HepG2 (cell line): ENCODE measurements at regions not wholly inside any gene's neighbourhood (a gene's known extent, or its start where the extent isn't known, plus 50 kb on each side); places are given as distances from the start of the nearest gene placed in this dataset.
"Not testable (repeated sequence)": the region's sequence is repeated elsewhere in the genome, so short reads cannot be mapped to it uniquely, and the experiment has no call there.

Experiments
- ATAC-seq: fragments of 200-7000 bp; cut with Tn5 transposase; 3 replicates; pipeline ENCODE4 v1.9.1; 2020; ENCODE audit warnings: mild to moderate bottlenecking, moderate library complexity
- BruUV-seq: library from RNA; stranded (reverse); fragments of 400-500 nt; replicated peaks from 2 replicates; lab custom pipeline; 2021; lab: Mats Ljungman, UMichigan
- CTCF ChIA-PET: fragments of 300-600 bp; formaldehyde crosslinking; extraction: SDS; loops from one replicate; lab custom pipeline; 2021; ENCODE audit warnings: low total read pairs, inconsistent platforms, low intra/inter-chr PET ratio; lab: Yijun Ruan, JAX
- POLR2A ChIA-PET: fragments of 350-600 bp; sonication (Branson Sonifier 250); formaldehyde crosslinking; loops from one replicate; lab custom pipeline; 2020; ENCODE audit warnings: antibody characterized with exemption, inconsistent platforms; lab: Yijun Ruan, JAX
- DNase-seq: peaks from one replicate; pipeline ENCODE4 v3.0.0-alpha.2; 2015; ENCODE audit warnings: low spot score
- FAIRE-seq: peaks from 3 replicates; lab custom pipeline; 2011; peaks lifted over from hg19 to GRCh38; lab: Jason Lieb, UNC
- H2AFZ ChIP-seq: one replicate; pipeline ENCODE4 v1.6.1; 2011; ENCODE audit warnings: low read length, inconsistent platforms
- H3K27ac ChIP-seq: fragments of 300-600 bp; 3 replicates; pipeline ENCODE4 v1.8.0; 2011; ENCODE audit warnings: mixed run types, mild to moderate bottlenecking, mixed read lengths, low read length, inconsistent platforms; ENCODE audit not compliant: insufficient read depth; ENCODE audit errors: extremely low read length
- H3K27me3 ChIP-seq, 2 experiments: fragments of 200-600 bp in 1 of 2; 2 replicates in 1 of 2; 3 replicates in 1 of 2; pipeline versions ENCODE4 v1.6.0 to v1.8.0; 2011; ENCODE audit warnings: low read length in 2 of 2, mild to moderate bottlenecking in 2 of 2, moderate library complexity in 2 of 2, inconsistent platforms in 1 of 2; ENCODE audit not compliant: insufficient read depth in 2 of 2, control insufficient read depth in 1 of 2
- H3K36me3 ChIP-seq, 2 experiments: fragments of 200-600 bp in 1 of 2; replicated peaks in 1 of 2; 2 replicates in 1 of 2; 3 replicates in 1 of 2; pipeline versions ENCODE4 v1.5.1 to v1.8.0; 2011; ENCODE audit warnings: low read length in 2 of 2, inconsistent platforms in 1 of 2; ENCODE audit not compliant: insufficient read depth in 2 of 2, control insufficient read depth in 1 of 2
- H3K4me1 ChIP-seq: 2 replicates; pipeline ENCODE4 v1.5.1; 2012; ENCODE audit warnings: low read length, inconsistent platforms; ENCODE audit not compliant: insufficient read depth
- H3K4me2 ChIP-seq: 2 replicates; pipeline ENCODE4 v1.6.0; 2011; ENCODE audit warnings: low read depth, low read length, inconsistent platforms
- H3K4me3 ChIP-seq, 3 experiments: fragments of 200-600 bp in 1 of 3; sonication (generic), shearing (Covaris generic) in 1 of 3; replicated peaks in 1 of 3; 2 replicates each; pipeline ENCODE4 v1.5.1; 2011 to 2016; ENCODE audit warnings: low read length in 3 of 3, inconsistent platforms in 2 of 3, low read depth in 2 of 3, mild to moderate bottlenecking in 2 of 3, control low read depth in 1 of 3, mixed read lengths in 1 of 3; ENCODE audit not compliant: insufficient read depth in 1 of 3
- H3K79me2 ChIP-seq: one replicate; pipeline ENCODE4 v1.6.1; 2011; ENCODE audit warnings: low read length, inconsistent platforms; ENCODE audit not compliant: insufficient read depth
- H3K9ac ChIP-seq: 2 replicates; pipeline ENCODE4 v1.6.0; 2011; ENCODE audit warnings: mild to moderate bottlenecking, low read depth, low read length, inconsistent platforms; ENCODE audit not compliant: insufficient read depth
- H3K9me3 ChIP-seq: 2 replicates; pipeline ENCODE4 v1.5.1; 2012; ENCODE audit warnings: mild to moderate bottlenecking, low read length
- H4K20me1 ChIP-seq: 2 replicates; pipeline ENCODE4 v1.6.0; 2011; ENCODE audit warnings: inconsistent platforms, mild to moderate bottlenecking, low read length, moderate library complexity; ENCODE audit not compliant: insufficient read depth
- BHLHE40 ChIP-seq: IDR thresholded peaks from 2 replicates; pipeline ENCODE4 v1.6.1; 2011; ENCODE audit warnings: low read length, improper control_type of control experiment
- CBFB ChIP-seq: sonication (generic); formaldehyde crosslinking; IDR thresholded peaks from 2 replicates; pipeline ENCODE4 v1.4.0; 2020; ENCODE audit warnings: missing genetic modification reagents
- SMARCC2 ChIP-seq: fragments of 450-650 bp; IDR thresholded peaks from 2 replicates; pipeline ENCODE4 v1.6.1; 2017; ENCODE audit warnings: antibody characterized with exemption, mild to moderate bottlenecking
- ZMYM2 ChIP-seq: sonication (generic); formaldehyde crosslinking; IDR thresholded peaks from 2 replicates; pipeline ENCODE4 v1.8.0; 2022; ENCODE audit warnings: mild to moderate bottlenecking, missing genetic modification reagents
- WGBS: methylation state at CpG from one replicate; pipeline ENCODE4 v1.1.6; 2017; ENCODE audit warnings: low lambda C conversion rate; 5-methylcytosine and 5-hydroxymethylcytosine counted together
- in situ Hi-C: cut with HindIII; loops from 2 replicates; pipeline ENCODE4 v1.10.0; 2017; ENCODE audit warnings: low pct_unique_long_range_greater_than_20kb; ENCODE audit not compliant: extremely low pct_ligation_motif_present
- intact Hi-C: fragments of 100-400 bp; cut with micrococcal nuclease; formaldehyde crosslinking; loops from one replicate; pipeline ENCODE4 v1.10.0; 2022; ENCODE audit not compliant: unreplicated experiment
- TF ChIP-seq, protein P1 (sequence below): sonication (generic); formaldehyde crosslinking; conservative IDR thresholded peaks from 2 replicates; pipeline ENCODE4 v1.8.0; 2022; ENCODE audit warnings: missing genetic modification reagents

DNA sequence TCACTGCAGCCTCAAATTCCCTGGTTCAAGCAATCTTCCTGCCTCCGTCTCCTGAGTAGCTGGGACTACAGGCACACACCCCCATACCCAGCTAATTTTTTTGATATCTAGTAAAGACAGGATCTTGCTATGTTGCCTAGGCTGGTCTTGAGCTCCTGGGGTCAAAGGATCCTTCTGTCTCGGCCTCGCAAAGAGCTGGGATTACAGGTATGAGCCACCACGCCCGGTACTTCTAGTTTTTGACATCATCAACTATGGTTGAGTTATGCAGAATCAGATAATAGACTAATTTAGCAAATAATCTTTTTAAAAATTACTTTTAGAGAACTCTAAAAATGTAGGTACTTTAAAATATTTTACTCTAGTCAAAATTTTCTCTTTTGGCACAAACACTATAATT, 166.2 kb downstream of the SOX4 start (continued):
- TF ChIP-seq, protein P1, sequence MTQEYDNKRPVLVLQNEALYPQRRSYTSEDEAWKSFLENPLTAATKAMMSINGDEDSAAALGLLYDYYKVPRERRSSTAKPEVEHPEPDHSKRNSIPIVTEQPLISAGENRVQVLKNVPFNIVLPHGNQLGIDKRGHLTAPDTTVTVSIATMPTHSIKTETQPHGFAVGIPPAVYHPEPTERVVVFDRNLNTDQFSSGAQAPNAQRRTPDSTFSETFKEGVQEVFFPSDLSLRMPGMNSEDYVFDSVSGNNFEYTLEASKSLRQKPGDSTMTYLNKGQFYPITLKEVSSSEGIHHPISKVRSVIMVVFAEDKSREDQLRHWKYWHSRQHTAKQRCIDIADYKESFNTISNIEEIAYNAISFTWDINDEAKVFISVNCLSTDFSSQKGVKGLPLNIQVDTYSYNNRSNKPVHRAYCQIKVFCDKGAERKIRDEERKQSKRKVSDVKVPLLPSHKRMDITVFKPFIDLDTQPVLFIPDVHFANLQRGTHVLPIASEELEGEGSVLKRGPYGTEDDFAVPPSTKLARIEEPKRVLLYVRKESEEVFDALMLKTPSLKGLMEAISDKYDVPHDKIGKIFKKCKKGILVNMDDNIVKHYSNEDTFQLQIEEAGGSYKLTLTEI (CRISPR knock-in tag): no peak
- TF ChIP-seq ZMYM2 (no peak), SMARCC2 (no peak), CBFB (CRISPR knock-in tag) (no peak), BHLHE40 (no peak)
- TF ChIP-seq, all 625 proteins: peak for 0

DNA sequence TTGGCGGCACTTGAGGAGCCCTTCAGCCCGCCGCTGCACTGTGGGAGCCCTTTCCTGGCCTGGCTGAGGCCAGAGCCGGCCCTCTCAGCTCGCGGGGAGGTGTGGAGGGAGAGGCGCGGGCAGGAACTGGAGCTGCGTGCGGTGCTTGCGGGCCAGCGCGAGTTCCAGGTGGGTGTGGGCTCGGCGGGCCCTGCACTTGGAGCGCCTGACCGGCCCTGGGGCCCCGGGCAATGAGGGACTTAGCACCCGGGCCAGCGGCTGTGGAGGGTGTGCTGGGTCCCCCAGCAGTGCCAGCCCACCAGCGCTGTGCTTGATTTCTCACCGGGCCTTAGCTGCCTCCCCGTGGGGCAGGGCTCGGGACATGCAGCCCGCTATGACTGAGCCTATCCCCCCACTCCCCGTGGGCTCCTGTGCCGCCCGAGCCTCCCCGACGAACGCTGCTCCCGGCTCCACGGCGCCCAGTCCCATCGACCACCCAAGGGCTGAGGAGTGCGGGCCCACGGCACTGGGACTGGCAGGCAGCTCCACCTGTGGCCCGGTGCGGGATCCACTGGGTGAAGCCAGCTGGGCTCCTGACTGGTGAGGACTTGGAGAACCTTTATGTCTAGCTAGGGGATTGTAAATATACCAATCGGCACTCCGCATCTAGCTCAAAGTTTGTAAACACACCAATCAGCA, 167.6 kb downstream of the SOX4 start:
- BruUV-seq, H3K4me3 ChIP-seq, FAIRE-seq, H4K20me1 ChIP-seq, H2AFZ ChIP-seq, H3K79me2 ChIP-seq, H3K36me3 ChIP-seq, intact Hi-C loops, DNase-seq, CTCF ChIA-PET, H3K9me3 ChIP-seq, ATAC-seq, H3K4me2 ChIP-seq, H3K27me3 ChIP-seq, in situ Hi-C loops, H3K4me1 ChIP-seq, H3K27ac ChIP-seq, H3K9ac ChIP-seq, POLR2A ChIA-PET: not testable (repeated sequence)
- WGBS: 83% methylated on average over 35 of the region's 41 CpGs
